Osteoblast (primary cell): ENCODE measurements at regions not wholly inside any gene's neighbourhood (a gene's known extent, or its start where the extent isn't known, plus 50 kb on each side); places are given as distances from the start of the nearest gene placed in this dataset.

Source experiments
- DNase-seq: peaks from one replicate; pipeline ENCODE4 v3.0.0; 2011; ENCODE audit warnings: low spot score, mixed read lengths; ENCODE audit not compliant: insufficient read length; ENCODE audit errors: missing footprints
- H2AFZ ChIP-seq: 2 replicates; pipeline ENCODE4 v1.6.0; 2011; ENCODE audit warnings: mild to moderate bottlenecking, low read length
- H3K27ac ChIP-seq: 2 replicates; pipeline ENCODE4 v1.5.1; 2011; ENCODE audit warnings: mild to moderate bottlenecking, low read depth, low read length, moderate library complexity
- H3K27me3 ChIP-seq: 2 replicates; pipeline ENCODE4 v1.6.0; 2012; ENCODE audit warnings: mild to moderate bottlenecking, control low read depth, inconsistent platforms, low read length, moderate library complexity; ENCODE audit not compliant: insufficient read depth
- H3K36me3 ChIP-seq: 2 replicates; pipeline ENCODE4 v1.5.1; 2011; ENCODE audit warnings: mild to moderate bottlenecking, low read length, control low read depth, moderate library complexity; ENCODE audit not compliant: insufficient read depth
- H3K4me1 ChIP-seq: 2 replicates; pipeline ENCODE4 v1.5.1; 2011; ENCODE audit warnings: mild to moderate bottlenecking, low read length, control low read depth, moderate library complexity; ENCODE audit not compliant: insufficient read depth
- H3K4me2 ChIP-seq: 2 replicates; pipeline ENCODE4 v1.6.0; 2011; ENCODE audit warnings: mild to moderate bottlenecking, low read length; ENCODE audit not compliant: insufficient read depth
- H3K4me3 ChIP-seq: fragments of 200-600 bp; sonication (generic); 3 replicates; pipeline ENCODE4 v1.5.1; 2012; ENCODE audit warnings: mild to moderate bottlenecking, low read length, inconsistent platforms; ENCODE audit not compliant: insufficient read depth
- H3K79me2 ChIP-seq: 2 replicates; pipeline ENCODE4 v1.6.0; 2012; ENCODE audit warnings: mild to moderate bottlenecking, low read length, control low read depth, inconsistent platforms; ENCODE audit not compliant: insufficient read depth
- H3K9me3 ChIP-seq: 2 replicates; pipeline ENCODE4 v1.5.1; 2011; ENCODE audit warnings: low read depth, low read length, control low read depth
- H4K20me1 ChIP-seq: 2 replicates; pipeline ENCODE4 v1.6.0; 2012; ENCODE audit warnings: mild to moderate bottlenecking, low read length, control low read depth; ENCODE audit not compliant: insufficient read depth
- TF ChIP-seq, protein P1 (sequence below): IDR thresholded peaks from 2 replicates; pipeline ENCODE4 v1.5.1; 2011; ENCODE audit warnings: mild to moderate bottlenecking, low read depth, low read length, moderate library complexity; ENCODE audit errors: extremely low read depth

DNA sequence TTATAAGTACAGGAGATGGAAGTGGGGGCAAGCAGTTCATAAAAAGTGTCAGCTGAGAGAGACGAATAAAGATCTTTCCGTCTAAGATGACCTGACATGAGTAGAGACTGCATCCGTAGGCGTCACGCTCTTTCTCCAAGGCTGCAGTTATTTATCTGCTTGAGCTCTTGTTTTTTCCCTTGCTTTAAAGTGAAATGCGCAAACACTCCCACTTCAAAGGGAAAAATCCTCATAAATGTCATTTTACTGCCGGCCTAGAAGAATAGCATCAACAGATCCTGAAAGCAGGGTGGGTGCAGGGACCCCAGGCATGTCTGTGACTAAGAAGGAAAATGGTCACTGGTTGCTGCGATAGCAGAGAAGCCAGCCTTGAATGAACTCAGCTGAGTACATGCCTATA, 647.4 kb downstream of the MED13L start:
- Histone ChIP-seq H3K79me2 (no peaks in the 10 kb centered on the region), H3K4me3 (no peak overlapping the region), H4K20me1 (no peaks in the 10 kb centered on the region), H3K9me3 (no peaks in the 10 kb centered on the region), H3K27me3 (no peaks in the 10 kb centered on the region), H3K36me3 (no peaks in the 10 kb centered on the region), H3K27ac (no peak overlapping the region), H3K4me2 (no peak overlapping the region), H2AFZ (no peak overlapping the region), H3K4me1 (no peaks in the 10 kb centered on the region)
- DNase-seq = no peak
- TF ChIP-seq, protein P1, sequence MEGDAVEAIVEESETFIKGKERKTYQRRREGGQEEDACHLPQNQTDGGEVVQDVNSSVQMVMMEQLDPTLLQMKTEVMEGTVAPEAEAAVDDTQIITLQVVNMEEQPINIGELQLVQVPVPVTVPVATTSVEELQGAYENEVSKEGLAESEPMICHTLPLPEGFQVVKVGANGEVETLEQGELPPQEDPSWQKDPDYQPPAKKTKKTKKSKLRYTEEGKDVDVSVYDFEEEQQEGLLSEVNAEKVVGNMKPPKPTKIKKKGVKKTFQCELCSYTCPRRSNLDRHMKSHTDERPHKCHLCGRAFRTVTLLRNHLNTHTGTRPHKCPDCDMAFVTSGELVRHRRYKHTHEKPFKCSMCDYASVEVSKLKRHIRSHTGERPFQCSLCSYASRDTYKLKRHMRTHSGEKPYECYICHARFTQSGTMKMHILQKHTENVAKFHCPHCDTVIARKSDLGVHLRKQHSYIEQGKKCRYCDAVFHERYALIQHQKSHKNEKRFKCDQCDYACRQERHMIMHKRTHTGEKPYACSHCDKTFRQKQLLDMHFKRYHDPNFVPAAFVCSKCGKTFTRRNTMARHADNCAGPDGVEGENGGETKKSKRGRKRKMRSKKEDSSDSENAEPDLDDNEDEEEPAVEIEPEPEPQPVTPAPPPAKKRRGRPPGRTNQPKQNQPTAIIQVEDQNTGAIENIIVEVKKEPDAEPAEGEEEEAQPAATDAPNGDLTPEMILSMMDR = no peak

DNA sequence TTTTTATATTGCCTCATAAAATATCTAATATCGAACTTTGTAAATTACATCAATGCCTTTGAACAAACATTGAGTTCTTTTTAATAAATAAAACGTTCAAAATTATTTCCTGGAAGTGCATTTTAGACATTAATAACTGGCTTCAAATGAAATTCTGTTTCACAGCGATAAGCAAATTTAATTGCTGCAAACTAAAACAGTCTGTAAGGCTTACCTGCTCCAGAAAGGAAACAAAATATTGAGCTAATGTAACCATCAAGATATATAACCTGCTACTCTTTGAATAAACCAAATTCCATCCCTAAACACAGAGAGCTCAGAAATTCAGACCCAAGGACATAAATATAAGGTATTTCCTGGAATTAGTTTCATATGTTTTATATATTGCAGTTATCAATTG, 651.3 kb downstream of the MED13L start:
- H3K9me3 ChIP-seq = no peaks in the 10 kb centered on the region
- no peak overlapping the region for H3K4me3 ChIP-seq
- no peaks in the 10 kb centered on the region for H3K4me1 ChIP-seq
- H3K4me2 ChIP-seq = no peak overlapping the region
- no peaks in the 10 kb centered on the region for H4K20me1 ChIP-seq
- no peaks in the 10 kb centered on the region for H3K79me2 ChIP-seq
- no peak for DNase-seq
- TF ChIP-seq, protein P1 = no peak
- H3K27me3 ChIP-seq = peaks cover 4% of the 10 kb centered on the region
- H2AFZ ChIP-seq = no peak overlapping the region
- no peaks in the 10 kb centered on the region for H3K36me3 ChIP-seq
- H3K27ac ChIP-seq = no peak overlapping the region

DNA sequence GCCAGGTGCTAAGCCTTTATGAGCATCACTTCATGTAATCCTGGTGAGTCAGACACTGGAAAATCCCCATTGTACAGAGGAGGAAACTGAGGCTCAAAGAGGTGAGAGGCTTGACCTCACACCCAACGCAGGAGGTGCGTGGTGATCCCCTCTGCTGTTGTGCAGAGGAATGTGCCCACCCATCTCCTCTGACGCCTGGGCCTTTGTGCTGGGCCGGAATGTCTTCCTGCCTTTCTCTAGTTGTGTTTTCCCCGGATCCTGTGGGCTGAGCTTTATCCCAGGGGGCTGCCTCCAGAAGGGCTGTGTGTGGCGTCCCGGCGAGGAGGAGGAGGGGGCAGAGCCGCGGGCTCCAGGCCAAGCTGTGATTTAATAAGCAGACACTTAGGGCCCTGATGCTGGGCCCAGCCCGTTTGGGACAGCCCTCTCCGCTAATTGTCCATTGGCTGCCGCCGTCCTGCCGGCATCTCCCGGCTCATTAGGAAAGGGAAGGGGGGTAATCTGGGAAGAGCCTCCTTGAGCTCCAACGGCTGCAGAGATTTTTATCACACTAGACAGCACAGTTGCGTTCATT, 653.6 kb downstream of the MED13L start:
- TF ChIP-seq, protein P1 = no peak
- Histone ChIP-seq H3K27me3 (peaks cover 4% of the 10 kb centered on the region), H3K79me2 (no peaks in the 10 kb centered on the region), H3K36me3 (no peaks in the 10 kb centered on the region), H3K4me3 (no peak overlapping the region), H3K27ac (no peak overlapping the region), H3K4me2 (no peak overlapping the region), H3K4me1 (no peaks in the 10 kb centered on the region), H2AFZ (no peak overlapping the region), H3K9me3 (no peaks in the 10 kb centered on the region), H4K20me1 (no peaks in the 10 kb centered on the region)
- no peak for DNase-seq

DNA sequence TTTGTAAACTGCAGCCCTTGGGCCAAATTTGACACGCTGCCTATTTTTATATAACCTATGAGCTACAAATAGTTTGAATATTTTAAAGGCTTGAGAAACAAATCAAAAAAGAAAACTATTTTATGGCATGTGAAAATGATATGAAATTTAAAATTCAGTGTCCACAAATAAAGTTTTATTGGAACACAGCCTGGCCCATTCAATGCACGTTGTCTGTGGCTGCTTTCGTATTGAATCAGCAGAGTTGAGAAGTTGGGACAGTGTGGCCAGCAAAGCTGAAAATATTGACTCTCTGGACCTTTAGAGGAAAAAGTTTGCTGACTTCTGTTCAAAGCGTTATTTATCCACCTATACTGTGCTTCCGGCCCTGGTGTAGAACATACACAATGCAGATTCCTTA, 654.2 kb downstream of the MED13L start:
- H3K27ac ChIP-seq = no peak overlapping the region
- no peak overlapping the region for H2AFZ ChIP-seq
- TF ChIP-seq, protein P1 = no peak
- no peaks in the 10 kb centered on the region for H4K20me1 ChIP-seq
- H3K9me3 ChIP-seq = no peaks in the 10 kb centered on the region
- H3K27me3 ChIP-seq = peaks cover 4% of the 10 kb centered on the region
- no peaks in the 10 kb centered on the region for H3K4me1 ChIP-seq
- H3K36me3 ChIP-seq = no peaks in the 10 kb centered on the region
- no peak overlapping the region for H3K4me3 ChIP-seq
- no peaks in the 10 kb centered on the region for H3K79me2 ChIP-seq
- DNase-seq = no peak
- H3K4me2 ChIP-seq = no peak overlapping the region
